Transverse colon (tissue), 3 donors: ENCODE measurements at regions not wholly inside any gene's neighbourhood (a gene's known extent, or its start where the extent isn't known, plus 50 kb on each side); places are given as distances from the start of the nearest gene placed in this dataset.
"Not testable (repeated sequence)": the region's sequence is repeated elsewhere in the genome, so short reads cannot be mapped to it uniquely, and the experiment has no call there.

Experiments used
- POLR2A ChIP-seq: fragments of 450-650 bp; IDR thresholded peaks from one replicate; pipeline ENCODE4 v1.6.1; 2016; ENCODE audit warnings: antibody characterized with exemption, mild to moderate bottlenecking, moderate library complexity
- TF ChIP-seq, protein P1 (sequence below), 5 experiments: fragments of 200-600 bp in 3 of 5; fragments of 450-650 bp in 2 of 5; sonication (generic) in 3 of 5; IDR thresholded peaks; 1 replicate in 2 of 5; 2 replicates in 3 of 5; pipeline ENCODE4 v1.5.1; 2016 to 2017; ENCODE audit warnings: antibody characterized with exemption in 5 of 5, inconsistent platforms in 3 of 5, mild to moderate bottlenecking in 2 of 5, moderate library complexity in 1 of 5

DNA sequence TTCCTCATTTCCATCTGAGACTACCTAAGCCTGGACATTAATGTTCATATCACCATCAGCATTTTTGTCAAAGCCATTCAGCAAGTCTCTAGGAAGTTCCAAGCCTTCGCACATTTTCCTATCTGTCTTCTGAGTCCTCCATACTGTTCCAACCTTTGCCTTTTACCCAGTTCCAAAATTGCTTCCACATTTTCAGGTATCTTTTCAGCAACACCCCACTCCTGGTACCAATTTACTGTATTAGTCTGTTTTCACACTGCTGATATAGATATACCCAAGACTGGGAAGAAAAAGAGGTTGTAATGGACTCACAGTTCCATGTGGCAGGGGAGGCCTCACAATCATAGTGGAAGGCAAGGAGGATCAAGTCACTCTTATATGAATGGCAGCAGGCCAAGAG lies 626.7 kb upstream of the GJE1 start:
- TF ChIP-seq, protein P1, sequence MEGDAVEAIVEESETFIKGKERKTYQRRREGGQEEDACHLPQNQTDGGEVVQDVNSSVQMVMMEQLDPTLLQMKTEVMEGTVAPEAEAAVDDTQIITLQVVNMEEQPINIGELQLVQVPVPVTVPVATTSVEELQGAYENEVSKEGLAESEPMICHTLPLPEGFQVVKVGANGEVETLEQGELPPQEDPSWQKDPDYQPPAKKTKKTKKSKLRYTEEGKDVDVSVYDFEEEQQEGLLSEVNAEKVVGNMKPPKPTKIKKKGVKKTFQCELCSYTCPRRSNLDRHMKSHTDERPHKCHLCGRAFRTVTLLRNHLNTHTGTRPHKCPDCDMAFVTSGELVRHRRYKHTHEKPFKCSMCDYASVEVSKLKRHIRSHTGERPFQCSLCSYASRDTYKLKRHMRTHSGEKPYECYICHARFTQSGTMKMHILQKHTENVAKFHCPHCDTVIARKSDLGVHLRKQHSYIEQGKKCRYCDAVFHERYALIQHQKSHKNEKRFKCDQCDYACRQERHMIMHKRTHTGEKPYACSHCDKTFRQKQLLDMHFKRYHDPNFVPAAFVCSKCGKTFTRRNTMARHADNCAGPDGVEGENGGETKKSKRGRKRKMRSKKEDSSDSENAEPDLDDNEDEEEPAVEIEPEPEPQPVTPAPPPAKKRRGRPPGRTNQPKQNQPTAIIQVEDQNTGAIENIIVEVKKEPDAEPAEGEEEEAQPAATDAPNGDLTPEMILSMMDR (IDR thresholded peaks at IDR 0.05) = not testable (repeated sequence)
- not testable (repeated sequence) for TF ChIP-seq POLR2A
